ENCODE measurements at regions not wholly inside any gene's neighbourhood (a gene's known extent, or its start where the extent isn't known, plus 50 kb on each side); places are given as distances from the start of the nearest gene placed in this dataset.

DNA sequence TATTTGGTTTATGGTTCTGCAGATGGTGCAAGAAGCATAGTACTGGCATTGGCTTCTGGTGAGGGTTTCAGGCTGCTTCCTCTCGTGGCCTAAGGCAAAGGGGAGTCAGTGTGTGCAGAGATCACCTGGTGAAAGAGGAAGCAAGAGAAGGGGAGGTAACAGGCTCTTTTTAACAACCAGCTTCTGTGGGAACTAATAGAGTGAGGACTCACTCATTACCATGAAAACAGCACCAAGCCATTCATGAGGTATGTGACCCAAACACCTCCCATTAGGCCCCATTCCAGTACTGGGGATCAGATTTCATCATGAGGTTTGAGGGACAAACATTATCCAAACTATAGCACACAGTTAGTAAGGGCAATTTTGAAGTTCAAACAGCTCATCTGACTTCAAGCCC is 263.5 kb downstream of the TMEM38B start:
- TF ChIP-seq, protein P1, sequence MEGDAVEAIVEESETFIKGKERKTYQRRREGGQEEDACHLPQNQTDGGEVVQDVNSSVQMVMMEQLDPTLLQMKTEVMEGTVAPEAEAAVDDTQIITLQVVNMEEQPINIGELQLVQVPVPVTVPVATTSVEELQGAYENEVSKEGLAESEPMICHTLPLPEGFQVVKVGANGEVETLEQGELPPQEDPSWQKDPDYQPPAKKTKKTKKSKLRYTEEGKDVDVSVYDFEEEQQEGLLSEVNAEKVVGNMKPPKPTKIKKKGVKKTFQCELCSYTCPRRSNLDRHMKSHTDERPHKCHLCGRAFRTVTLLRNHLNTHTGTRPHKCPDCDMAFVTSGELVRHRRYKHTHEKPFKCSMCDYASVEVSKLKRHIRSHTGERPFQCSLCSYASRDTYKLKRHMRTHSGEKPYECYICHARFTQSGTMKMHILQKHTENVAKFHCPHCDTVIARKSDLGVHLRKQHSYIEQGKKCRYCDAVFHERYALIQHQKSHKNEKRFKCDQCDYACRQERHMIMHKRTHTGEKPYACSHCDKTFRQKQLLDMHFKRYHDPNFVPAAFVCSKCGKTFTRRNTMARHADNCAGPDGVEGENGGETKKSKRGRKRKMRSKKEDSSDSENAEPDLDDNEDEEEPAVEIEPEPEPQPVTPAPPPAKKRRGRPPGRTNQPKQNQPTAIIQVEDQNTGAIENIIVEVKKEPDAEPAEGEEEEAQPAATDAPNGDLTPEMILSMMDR (IDR thresholded peaks at IDR 0.05), result no peak
- TF ChIP-seq EZH2 (IDR thresholded peaks at IDR 0.05), result no peak

Data from neural progenitor cell (in vitro differentiated cells).